Muscle layer of colon (tissue), 2 donors: ENCODE measurements at regions not wholly inside any gene's neighbourhood (a gene's known extent, or its start where the extent isn't known, plus 50 kb on each side); places are given as distances from the start of the nearest gene placed in this dataset.
"Not testable (repeated sequence)": the region's sequence is repeated elsewhere in the genome, so short reads cannot be mapped to it uniquely, and the experiment has no call there.

Source experiments
- H3K27ac ChIP-seq: one replicate; pipeline ENCODE4 v1.7.0; 2013; ENCODE audit warnings: low read depth, mild to moderate bottlenecking, low read length, moderate library complexity
- H3K27me3 ChIP-seq, 2 donors: one replicate each; pipeline ENCODE4 v1.7.0; 2013; ENCODE audit warnings: low read length in 2 of 2, mild to moderate bottlenecking in 2 of 2; ENCODE audit not compliant: insufficient read depth in 2 of 2, control insufficient read depth in 1 of 2
- H3K36me3 ChIP-seq: one replicate; pipeline ENCODE4 v1.7.0; 2013; ENCODE audit warnings: mild to moderate bottlenecking, low read length; ENCODE audit not compliant: insufficient read depth
- H3K4me1 ChIP-seq: one replicate; pipeline ENCODE4 v1.7.0; 2013; ENCODE audit warnings: mild to moderate bottlenecking, low read length; ENCODE audit not compliant: insufficient read depth
- H3K4me3 ChIP-seq, 2 donors: one replicate each; pipeline ENCODE4 v1.7.0; 2013; ENCODE audit warnings: low read length in 2 of 2, low read depth in 1 of 2, mild to moderate bottlenecking in 1 of 2, moderate library complexity in 1 of 2
- H3K9ac ChIP-seq: one replicate; pipeline ENCODE4 v1.7.0; 2013; ENCODE audit warnings: low read length
- H3K9me3 ChIP-seq: one replicate; pipeline ENCODE4 v1.7.0; 2013; ENCODE audit warnings: mild to moderate bottlenecking, low read length
- donor health status: abdominal sarcoma.
- donor health status: Adenocarcinoma of cecum.

DNA sequence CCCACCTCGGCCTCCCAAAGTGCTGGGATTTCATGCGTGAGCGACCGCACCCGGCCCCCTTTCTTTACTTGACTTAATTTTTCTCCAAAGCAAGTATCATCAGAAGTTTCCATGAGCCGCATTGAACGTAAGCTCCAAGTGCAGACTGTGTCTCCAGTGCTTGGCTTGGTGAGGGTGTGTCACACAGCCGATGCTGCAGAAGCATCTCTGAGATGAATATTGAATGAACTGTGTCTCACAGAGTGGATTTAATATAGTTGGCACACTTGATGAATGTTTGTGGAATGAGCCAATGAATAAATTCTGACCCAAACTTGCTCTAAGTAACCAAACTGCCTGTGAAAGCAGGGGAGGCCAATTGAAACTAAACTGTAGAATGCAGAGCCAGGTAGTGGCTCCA, 159.4 kb upstream of the KBTBD8 start:
- Histone ChIP-seq H3K4me3 (no peak overlapping the region), H3K9ac (no peak overlapping the region), H3K27me3 (no peaks in the 10 kb centered on the region), H3K4me1 (no peaks in the 10 kb centered on the region), H3K27ac (no peak overlapping the region), H3K36me3 (no peaks in the 10 kb centered on the region), H3K9me3 (no peaks in the 10 kb centered on the region)

DNA sequence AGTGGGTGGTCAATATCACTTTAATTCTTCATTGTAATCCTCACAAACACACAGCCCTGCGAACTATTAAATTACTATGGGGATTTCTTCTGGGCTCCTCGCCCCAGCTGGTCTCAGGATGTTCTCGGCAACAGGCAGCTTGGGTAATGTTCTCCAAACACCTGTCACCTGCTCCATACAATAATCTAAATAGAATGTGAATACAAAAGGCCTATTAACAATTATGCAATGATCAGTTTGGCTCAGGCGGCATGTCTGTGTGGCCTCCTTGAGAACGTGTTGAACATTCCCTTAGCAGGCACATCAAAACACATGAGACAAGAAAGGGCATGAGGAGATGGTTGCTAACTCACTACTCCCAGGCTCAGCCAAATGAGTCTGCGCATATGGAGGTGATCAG, 158.6 kb upstream of the KBTBD8 start:
- H3K27ac ChIP-seq: no peak overlapping the region
- no peak overlapping the region for H3K4me3 ChIP-seq
- H3K9me3 ChIP-seq: no peaks in the 10 kb centered on the region

DNA sequence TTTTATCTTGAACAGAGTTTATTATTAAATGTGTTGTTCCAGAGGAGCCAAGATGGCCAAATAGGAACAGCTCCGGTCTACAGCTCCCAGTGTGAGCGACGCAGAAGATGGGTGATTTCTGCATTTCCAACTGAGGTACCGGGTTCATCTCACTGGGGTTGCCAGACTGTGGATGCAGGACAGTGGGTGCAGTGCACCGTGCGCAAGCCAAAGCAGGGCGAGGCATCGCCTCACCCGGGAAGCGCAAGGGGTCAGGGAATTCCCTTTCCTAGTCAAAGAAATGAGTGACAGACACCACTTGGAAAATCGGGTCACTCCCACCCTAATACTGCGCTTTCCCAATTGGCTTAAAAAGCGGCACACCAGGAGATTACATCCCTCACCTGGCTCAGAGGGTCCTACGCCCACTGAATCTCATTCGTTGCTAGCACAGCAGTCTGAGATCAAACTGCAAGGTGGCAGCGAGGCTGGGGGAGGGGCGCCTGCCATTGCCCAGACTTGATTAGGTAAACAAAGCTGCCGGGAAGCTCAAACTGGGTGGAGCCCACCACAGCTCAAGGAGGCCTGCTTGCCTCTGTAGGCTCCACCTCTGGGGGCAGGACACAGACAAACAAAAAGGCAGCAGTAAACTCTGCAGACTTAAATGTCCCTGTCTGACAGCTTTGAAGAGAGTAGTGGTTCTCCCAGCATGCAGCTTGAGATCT, 155.2 kb upstream of the KBTBD8 start:
- H3K27ac ChIP-seq, H3K4me3 ChIP-seq, H3K4me1 ChIP-seq, H3K9me3 ChIP-seq, H3K27me3 ChIP-seq, H3K9ac ChIP-seq, H3K36me3 ChIP-seq: not testable (repeated sequence)

More for the DNA sequence above, 158.6 kb upstream of the KBTBD8 start:
- H3K36me3 ChIP-seq: no peaks in the 10 kb centered on the region
- no peaks in the 10 kb centered on the region for H3K27me3 ChIP-seq
- no peak overlapping the region for H3K9ac ChIP-seq
- no peaks in the 10 kb centered on the region for H3K4me1 ChIP-seq

DNA sequence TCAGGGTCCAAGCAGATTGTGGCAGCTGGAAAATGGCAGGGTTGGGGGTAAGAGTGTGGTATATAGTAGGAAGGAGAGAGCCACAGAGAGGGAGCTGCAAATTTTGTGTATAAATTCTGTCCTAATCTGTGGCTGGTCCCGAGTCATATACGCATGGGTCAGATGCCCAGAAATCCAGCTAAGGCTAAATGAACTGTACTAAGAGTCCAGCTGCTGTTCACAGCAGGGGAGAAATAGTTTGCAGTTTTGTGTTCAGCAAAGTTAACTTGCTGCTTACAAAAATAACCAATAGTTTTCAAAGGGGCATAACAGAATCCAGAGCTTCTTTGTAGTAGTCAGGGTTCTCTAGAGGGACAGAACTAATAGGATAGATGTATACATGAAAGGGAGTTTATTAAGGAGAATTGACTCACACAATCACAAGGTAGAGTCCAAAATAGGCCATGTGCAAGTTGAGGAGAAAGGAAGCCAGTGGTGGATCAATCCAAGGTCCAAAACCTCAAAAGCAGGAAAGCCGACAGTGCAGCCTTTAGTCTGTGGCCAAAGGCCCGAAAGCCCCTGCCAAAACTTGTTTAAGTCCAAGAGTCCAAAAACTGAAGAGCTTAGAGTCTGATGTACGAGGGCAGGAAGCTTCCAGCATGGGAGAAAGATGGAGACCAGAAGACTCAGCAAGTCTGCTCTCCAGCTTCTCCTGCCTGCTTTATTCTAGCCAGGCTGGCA, 146.1 kb upstream of the KBTBD8 start:
- Histone ChIP-seq H3K9me3 (no peaks in the 10 kb centered on the region), H3K4me3 (no peak overlapping the region), H3K27me3 (no peaks in the 10 kb centered on the region), H3K36me3 (no peaks in the 10 kb centered on the region), H3K9ac (no peak overlapping the region), H3K27ac (no peak overlapping the region), H3K4me1 (no peaks in the 10 kb centered on the region)

DNA sequence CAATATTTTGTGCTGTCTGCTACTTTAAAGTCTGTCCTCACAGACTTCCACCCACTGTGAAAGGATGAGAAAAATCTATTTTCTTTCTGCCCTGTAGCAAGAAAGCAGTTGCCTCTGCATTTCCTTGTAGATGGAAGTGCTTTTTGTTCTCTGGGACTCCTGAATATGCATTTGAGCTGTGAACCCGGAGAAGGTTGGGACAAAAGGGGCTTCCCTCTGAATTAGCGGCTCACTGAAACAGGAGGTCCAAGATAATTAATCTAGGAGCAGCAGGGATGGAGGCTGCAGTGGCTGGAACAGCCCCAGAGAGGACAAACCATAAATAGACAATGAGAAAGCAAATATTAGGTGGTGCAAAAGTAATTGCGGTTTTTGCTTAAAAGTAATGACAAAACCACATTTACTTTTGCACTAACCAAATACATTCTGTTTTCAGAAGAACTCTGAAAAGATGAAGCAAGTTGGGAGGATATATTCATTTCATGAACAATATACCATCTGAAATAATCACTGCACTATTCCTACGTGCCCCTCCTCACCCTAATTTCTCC, 143.4 kb upstream of the KBTBD8 start:
- no peaks in the 10 kb centered on the region for H3K4me1 ChIP-seq
- no peaks in the 10 kb centered on the region for H3K36me3 ChIP-seq
- no peak overlapping the region for H3K4me3 ChIP-seq
- H3K27ac ChIP-seq: no peak overlapping the region
- H3K9ac ChIP-seq: no peak overlapping the region
- H3K9me3 ChIP-seq: no peaks in the 10 kb centered on the region
- no peaks in the 10 kb centered on the region for H3K27me3 ChIP-seq

DNA sequence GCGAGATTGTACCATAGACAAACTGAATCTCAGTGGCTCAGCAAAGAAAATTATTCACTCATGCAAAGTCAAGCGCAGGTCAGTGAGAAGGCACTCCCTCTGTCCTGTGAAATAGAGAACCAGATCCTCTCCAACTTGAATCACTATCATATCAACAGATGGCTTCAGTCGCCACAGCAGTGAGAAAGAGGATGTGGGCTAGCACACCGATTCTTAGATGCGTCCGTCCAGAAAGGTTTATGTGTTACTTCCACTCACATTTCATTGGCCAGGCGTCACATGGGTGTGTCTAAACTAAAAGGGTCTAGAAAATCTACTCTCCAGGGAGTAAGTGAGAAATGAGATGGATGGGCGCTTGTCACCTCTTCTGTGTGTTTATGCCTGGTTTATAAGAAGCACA, 141.6 kb upstream of the KBTBD8 start:
- Histone ChIP-seq H3K9me3 (no peaks in the 10 kb centered on the region), H3K27ac (no peak overlapping the region), H3K4me1 (no peaks in the 10 kb centered on the region), H3K36me3 (no peaks in the 10 kb centered on the region), H3K4me3 (no peak overlapping the region), H3K9ac (no peak overlapping the region), H3K27me3 (no peaks in the 10 kb centered on the region)

DNA sequence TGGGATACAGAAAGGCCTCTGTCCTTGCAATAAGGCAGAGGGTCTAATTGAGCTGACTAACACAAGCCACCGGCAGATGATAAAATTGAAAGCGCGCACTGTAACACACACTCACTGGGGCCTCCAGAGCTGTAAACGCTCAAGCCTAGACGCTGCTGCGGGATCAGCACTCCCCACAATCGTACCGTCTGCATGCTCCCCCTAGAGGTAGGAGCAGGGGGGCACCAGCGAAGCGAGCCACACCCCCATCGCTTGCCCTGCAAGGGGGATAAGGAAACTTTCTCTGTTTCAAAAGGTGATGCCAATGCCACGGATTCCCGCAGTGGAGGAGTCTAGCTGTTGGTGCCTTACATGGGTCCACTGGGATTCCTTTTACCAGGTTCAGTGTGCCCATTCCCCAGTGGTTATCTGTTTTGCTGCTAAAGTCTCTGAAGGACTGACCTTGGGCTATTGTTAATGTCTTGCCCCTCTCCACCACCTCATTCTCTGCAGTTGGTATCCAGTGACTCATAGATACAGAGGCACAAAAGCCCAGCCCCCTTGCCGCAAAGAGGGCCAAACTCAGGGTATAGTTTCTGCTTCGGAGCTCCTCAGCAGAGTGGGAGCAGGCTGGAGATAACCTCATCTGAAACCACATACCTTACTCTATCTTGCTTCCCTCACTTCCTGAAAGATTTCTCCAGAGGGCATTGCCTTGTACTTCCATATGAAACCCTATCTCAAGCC, 139.3 kb upstream of the KBTBD8 start:
- no peaks in the 10 kb centered on the region for H3K4me1 ChIP-seq
- H3K27me3 ChIP-seq: no peaks in the 10 kb centered on the region
- H3K36me3 ChIP-seq: no peaks in the 10 kb centered on the region
- no peak overlapping the region for H3K27ac ChIP-seq
- H3K9me3 ChIP-seq: no peaks in the 10 kb centered on the region
- no peak overlapping the region for H3K9ac ChIP-seq
- H3K4me3 ChIP-seq: no peak overlapping the region

DNA sequence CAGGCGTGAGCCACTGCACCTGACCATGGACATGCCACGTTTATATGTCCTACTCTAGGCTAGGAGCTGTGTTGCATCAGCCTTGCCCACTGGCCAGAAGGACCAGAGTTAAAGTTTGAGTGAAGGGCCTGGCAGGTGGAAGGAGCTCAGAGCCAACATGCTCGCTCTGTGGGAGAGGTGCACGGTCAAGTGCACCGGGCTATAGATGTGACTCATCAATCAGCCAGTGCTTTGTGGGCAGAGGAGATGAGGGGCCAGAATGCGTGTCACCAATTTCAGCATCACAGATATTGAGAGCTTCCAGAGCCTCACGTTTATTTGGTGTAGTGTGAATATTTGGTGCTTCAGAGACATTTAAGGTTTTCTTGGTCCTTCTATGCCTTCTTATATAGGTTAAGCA, 137.3 kb upstream of the KBTBD8 start:
- no peaks in the 10 kb centered on the region for H3K4me1 ChIP-seq
- H3K9me3 ChIP-seq: no peaks in the 10 kb centered on the region
- no peaks in the 10 kb centered on the region for H3K36me3 ChIP-seq
- H3K27ac ChIP-seq: no peak overlapping the region
- H3K27me3 ChIP-seq: no peaks in the 10 kb centered on the region
- H3K9ac ChIP-seq: no peak overlapping the region
- no peak overlapping the region for H3K4me3 ChIP-seq

DNA sequence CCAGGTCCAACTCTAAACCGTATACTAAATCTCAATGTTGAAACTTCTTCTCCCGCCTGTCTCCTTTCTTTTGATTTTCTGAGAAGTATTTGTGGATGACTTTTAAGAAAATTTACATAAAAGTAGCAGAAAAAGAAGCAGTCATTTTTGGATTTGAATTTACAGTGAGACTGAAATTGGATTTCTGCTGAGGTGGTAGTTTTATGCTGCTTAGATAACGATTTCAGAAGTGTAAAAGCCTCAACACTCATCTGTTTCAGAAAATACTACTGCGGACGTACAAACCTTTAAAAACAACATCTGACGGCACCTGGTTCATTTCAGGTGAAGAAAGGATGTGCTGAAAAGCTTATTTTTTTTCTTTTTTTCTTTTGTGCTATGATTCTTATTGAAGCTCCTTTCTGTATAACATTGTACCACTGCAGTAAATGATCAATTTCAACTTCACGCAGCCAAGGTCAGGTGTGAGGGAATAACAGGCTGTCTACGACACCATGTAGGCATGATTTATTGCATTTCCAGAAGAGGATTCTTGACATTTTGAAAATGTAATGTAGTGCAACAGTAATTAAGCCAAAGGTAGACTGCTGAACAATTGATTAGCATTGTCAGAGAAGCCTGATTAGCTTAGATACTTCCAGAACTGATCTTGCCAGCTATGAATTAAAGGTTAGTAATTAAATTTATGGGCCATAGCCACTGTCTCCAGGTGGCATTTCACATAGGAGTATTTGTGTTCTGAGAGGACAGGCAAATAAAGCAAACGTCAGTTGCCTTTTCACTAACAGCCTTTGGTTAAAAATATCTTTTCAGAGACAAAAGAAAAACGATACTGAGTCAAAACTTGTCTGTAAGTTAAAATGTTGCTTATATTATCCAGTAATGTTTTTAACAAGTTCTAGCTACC, 134.6 kb upstream of the KBTBD8 start:
- Histone ChIP-seq H3K27me3 (no peaks in the 10 kb centered on the region), H3K4me1 (no peaks in the 10 kb centered on the region), H3K36me3 (no peaks in the 10 kb centered on the region), H3K9me3 (no peaks in the 10 kb centered on the region), H3K27ac (no peak overlapping the region), H3K4me3 (no peak overlapping the region), H3K9ac (no peak overlapping the region)

DNA sequence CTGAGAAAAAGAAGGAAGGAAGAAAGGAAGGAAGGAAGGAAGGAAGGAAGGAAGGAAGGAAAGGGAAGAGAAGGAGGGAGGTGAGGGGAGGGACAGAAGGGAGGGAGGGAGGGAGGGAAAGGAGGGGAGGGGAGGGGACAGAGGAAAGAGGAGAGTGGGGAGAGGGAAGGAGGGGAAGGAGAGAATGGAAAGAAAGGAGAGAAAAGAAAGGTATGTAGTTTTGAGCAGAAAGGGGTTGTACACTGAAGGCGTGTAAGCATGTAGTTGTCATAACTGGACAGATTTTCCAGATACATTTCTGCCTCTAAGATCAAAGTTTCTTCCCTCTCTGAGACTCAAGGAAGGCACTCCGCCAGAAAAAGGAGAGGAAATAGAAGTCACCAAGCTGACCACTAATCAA, 113.4 kb upstream of the KBTBD8 start:
- Histone ChIP-seq H3K4me3 (no peak overlapping the region), H3K27me3 (no peaks in the 10 kb centered on the region), H3K27ac (no peak overlapping the region), H3K9me3 (no peaks in the 10 kb centered on the region), H3K9ac (no peak overlapping the region), H3K4me1 (no peaks in the 10 kb centered on the region), H3K36me3 (no peaks in the 10 kb centered on the region)
